GM21825 (cell line): ENCODE measurements at regions not wholly inside any gene's neighbourhood (a gene's known extent, or its start where the extent isn't known, plus 50 kb on each side); places are given as distances from the start of the nearest gene placed in this dataset.
"Not testable (repeated sequence)": the region's sequence is repeated elsewhere in the genome, so short reads cannot be mapped to it uniquely, and the experiment has no call there.

Experiments used
- ATAC-seq: cut with Tn5 transposase; IDR thresholded peaks from one replicate; pipeline ENCODE4 v1.9.1; 2021; ENCODE audit warnings: mild to moderate bottlenecking, moderate library complexity; ENCODE audit not compliant: unreplicated experiment

- ATAC-seq, result no peak
Observed at GRCh38 chr1:65020774-65021173, 54.4 kb upstream of the JAK1 start.

- no peak for ATAC-seq
Observed at GRCh38 chr1:65021795-65022194, 55.4 kb upstream of the JAK1 start.

GRCh38 chr1:65022216-65022615 lies 55.9 kb upstream of the JAK1 start:
- ATAC-seq, result no peak

- no peak for ATAC-seq
Observed at GRCh38 chr1:65025794-65026193, 59.4 kb upstream of the JAK1 start.

- no peak for ATAC-seq
Observed at GRCh38 chr1:65026235-65026634, 59.9 kb upstream of the JAK1 start.

- ATAC-seq, result no peak
Observed at GRCh38 chr1:65027666-65028358, 61.5 kb upstream of the JAK1 start.

GRCh38 chr1:65029434-65029833 lies 63.1 kb upstream of the JAK1 start:
- ATAC-seq, result not testable (repeated sequence)

GRCh38 chr1:65034879-65035278 lies 68.5 kb upstream of the JAK1 start:
- ATAC-seq, result not testable (repeated sequence)

GRCh38 chr1:65036570-65037051 lies 70.3 kb upstream of the JAK1 start:
- ATAC-seq, result no peak

GRCh38 chr1:65039066-65039465 lies 72.7 kb upstream of the JAK1 start:
- ATAC-seq, result no peak

GRCh38 chr1:65039508-65039907 lies 73.2 kb upstream of the JAK1 start:
- ATAC-seq, result no peak

GRCh38 chr1:65042467-65042866 lies 76.1 kb upstream of the JAK1 start:
- ATAC-seq, result no peak

- no peak for ATAC-seq
Observed at GRCh38 chr1:65044411-65044810, 78.1 kb upstream of the JAK1 start.

- no peak for ATAC-seq
Observed at GRCh38 chr1:65045022-65045817, 78.9 kb upstream of the JAK1 start.

GRCh38 chr1:65048335-65048734 lies 82.0 kb upstream of the JAK1 start:
- ATAC-seq, result no peak

- ATAC-seq, result no peak
Observed at GRCh38 chr1:65049941-65050713, 83.8 kb upstream of the JAK1 start.

- ATAC-seq, result no peak
Observed at GRCh38 chr1:65050735-65051134, 84.4 kb upstream of the JAK1 start.

- no peak for ATAC-seq
Observed at GRCh38 chr1:65054481-65054880, 88.1 kb upstream of the JAK1 start.

- ATAC-seq, result no peak
Observed at GRCh38 chr1:65055747-65056146, 89.4 kb upstream of the JAK1 start.

GRCh38 chr1:65056234-65056633 lies 89.9 kb upstream of the JAK1 start:
- ATAC-seq, result no peak

GRCh38 chr1:65056866-65057265 lies 90.5 kb upstream of the JAK1 start:
- ATAC-seq, result no peak
